ENCODE measurements at regions not wholly inside any gene's neighbourhood (a gene's known extent, or its start where the extent isn't known, plus 50 kb on each side); places are given as distances from the start of the nearest gene placed in this dataset.

- no peak for DNase-seq
Measured at GRCh38 chr2:152961351-152961750, 242.9 kb downstream of the ARL6IP6 start.

GRCh38 chr2:152950126-152950525 lies 231.7 kb downstream of the ARL6IP6 start:
- no peak for DNase-seq

GRCh38 chr2:152944099-152944498 lies 225.7 kb downstream of the ARL6IP6 start:
- DNase-seq = no peak

- no peak for DNase-seq
Measured at GRCh38 chr2:152942940-152943440, 224.6 kb downstream of the ARL6IP6 start.

- DNase-seq = no peak
Measured at GRCh38 chr2:152930501-152930900, 212.1 kb downstream of the ARL6IP6 start.

- DNase-seq = no peak
Measured at GRCh38 chr2:152929628-152930027, 211.2 kb downstream of the ARL6IP6 start.

GRCh38 chr2:152925547-152926448 lies 207.4 kb downstream of the ARL6IP6 start:
- peak; percentile 51 to 56 for DNase-seq

GRCh38 chr2:152924722-152925121 lies 206.3 kb downstream of the ARL6IP6 start:
- no peak for DNase-seq

- DNase-seq = no peak
Measured at GRCh38 chr2:152924219-152924618, 205.8 kb downstream of the ARL6IP6 start.

- DNase-seq = no peak
Measured at GRCh38 chr2:152920846-152921245, 202.4 kb downstream of the ARL6IP6 start.

GRCh38 chr2:152910970-152911369 lies 192.6 kb downstream of the ARL6IP6 start:
- DNase-seq = no peak

- DNase-seq = no peak
Measured at GRCh38 chr2:152907046-152907445, 188.6 kb downstream of the ARL6IP6 start.

GRCh38 chr2:152894051-152894450 lies 175.6 kb downstream of the ARL6IP6 start:
- no peak for DNase-seq

- no peak for DNase-seq
Measured at GRCh38 chr2:152890736-152891135, 172.3 kb downstream of the ARL6IP6 start.

- DNase-seq = no peak
Measured at GRCh38 chr2:152883951-152884487, 165.6 kb downstream of the ARL6IP6 start.

- DNase-seq = no peak
Measured at GRCh38 chr2:152881527-152881926, 163.1 kb downstream of the ARL6IP6 start.

- DNase-seq = no peak
Measured at GRCh38 chr2:152879275-152879674, 160.9 kb downstream of the ARL6IP6 start.

- DNase-seq = no peak
Measured at GRCh38 chr2:152875701-152876695, 157.6 kb downstream of the ARL6IP6 start.

GRCh38 chr2:152874955-152875354 lies 156.5 kb downstream of the ARL6IP6 start:
- DNase-seq = no peak

- no peak for DNase-seq
Measured at GRCh38 chr2:152870239-152870638, 151.8 kb downstream of the ARL6IP6 start.

- no peak for DNase-seq
Measured at GRCh38 chr2:152867397-152867796, 149.0 kb downstream of the ARL6IP6 start.

GRCh38 chr2:152864601-152865149 lies 146.3 kb downstream of the ARL6IP6 start:
- DNase-seq = no peak

GRCh38 chr2:152863826-152864225 lies 145.4 kb downstream of the ARL6IP6 start:
- no peak for DNase-seq

Data from stimulated activated CD4-positive, alpha-beta T cell treated with anti-CD3 and anti-CD28 coated beads, Interleukin-2, amount 100 ng/mL, for 48 hours (primary cell).